AG08396 (cell line): ENCODE measurements at regions not wholly inside any gene's neighbourhood (a gene's known extent, or its start where the extent isn't known, plus 50 kb on each side); places are given as distances from the start of the nearest gene placed in this dataset.

Experiments
- DNase-seq: peaks from one replicate; pipeline ENCODE4 v3.0.0; 2012; ENCODE audit warnings: low spot score, mixed read lengths

- DNase-seq, result no peak
Observed at GRCh38 chr2:128980475-128980874, 661.8 kb upstream of the HS6ST1 start.

DNA sequence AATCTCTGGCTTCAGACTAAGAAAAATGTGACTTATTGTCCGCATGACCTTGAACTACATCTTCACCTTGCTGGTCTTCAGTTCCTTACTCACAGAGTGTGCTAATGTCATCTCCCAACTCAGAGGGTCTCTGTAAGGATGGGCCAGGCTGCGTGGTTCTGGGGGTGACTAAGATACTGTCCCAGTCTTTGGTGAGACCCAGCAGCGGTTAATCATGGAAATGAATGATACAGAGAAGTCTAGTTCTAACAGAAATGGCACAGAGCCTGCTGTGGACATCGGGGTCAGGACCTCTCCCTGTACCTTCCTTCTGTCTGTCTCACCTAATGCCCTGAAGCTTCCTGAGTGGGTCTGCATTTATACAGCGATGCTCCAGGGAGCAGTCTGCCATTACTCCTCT lies 662.7 kb upstream of the HS6ST1 start:
- no peak for DNase-seq

DNA sequence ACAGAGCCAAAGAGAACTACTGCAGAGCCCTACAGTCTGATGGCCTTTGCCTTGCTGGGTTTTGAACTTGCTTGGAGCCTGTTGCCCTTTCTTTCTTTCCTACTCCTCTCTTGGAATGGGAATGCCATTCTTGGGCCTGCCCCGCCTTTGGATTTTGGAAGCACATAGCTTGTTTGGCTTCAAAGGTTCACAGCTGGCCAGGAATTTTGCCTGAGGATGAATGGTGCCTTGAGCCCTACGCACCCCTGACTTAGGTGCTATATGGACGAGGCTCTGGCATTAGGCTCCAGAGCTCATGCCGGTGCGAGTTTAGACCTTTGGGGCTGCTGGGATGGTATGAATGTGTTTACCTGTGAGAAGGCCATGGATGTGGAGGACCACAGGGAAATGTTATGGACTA lies 663.3 kb upstream of the HS6ST1 start:
- no peak for DNase-seq

GRCh38 chr2:128982670-128983069 lies 664.0 kb upstream of the HS6ST1 start:
- DNase-seq, result no peak

GRCh38 chr2:128983094-128983493 lies 664.4 kb upstream of the HS6ST1 start:
- DNase-seq, result no peak

DNA sequence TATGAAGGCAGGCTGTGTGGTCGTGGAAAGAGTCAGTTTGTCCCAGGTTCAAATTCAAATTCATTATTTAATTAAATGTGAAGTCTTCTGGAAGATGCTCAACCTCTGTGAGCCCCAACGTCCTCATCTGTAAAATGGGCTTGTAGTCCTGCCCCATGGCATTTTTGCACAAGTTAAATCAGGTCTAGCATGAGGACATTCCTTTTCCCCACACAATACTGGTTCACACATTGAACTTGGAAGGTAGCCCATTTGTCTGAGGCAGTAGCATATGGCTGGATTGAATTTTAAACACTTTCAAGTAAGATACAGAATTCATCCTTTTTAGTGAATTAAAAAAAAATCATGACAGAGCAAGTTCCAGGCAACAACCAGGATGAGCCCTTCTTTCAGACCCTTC lies 665.4 kb upstream of the HS6ST1 start:
- DNase-seq, result no peak

GRCh38 chr2:128984855-128985254 lies 666.2 kb upstream of the HS6ST1 start:
- no peak for DNase-seq

- DNase-seq, result no peak
Observed at GRCh38 chr2:128986026-128986715, 667.5 kb upstream of the HS6ST1 start.

- DNase-seq, result no peak
Observed at GRCh38 chr2:128986867-128987268, 668.2 kb upstream of the HS6ST1 start.

- no peak for DNase-seq
Observed at GRCh38 chr2:128988326-128988725, 669.7 kb upstream of the HS6ST1 start.

DNA sequence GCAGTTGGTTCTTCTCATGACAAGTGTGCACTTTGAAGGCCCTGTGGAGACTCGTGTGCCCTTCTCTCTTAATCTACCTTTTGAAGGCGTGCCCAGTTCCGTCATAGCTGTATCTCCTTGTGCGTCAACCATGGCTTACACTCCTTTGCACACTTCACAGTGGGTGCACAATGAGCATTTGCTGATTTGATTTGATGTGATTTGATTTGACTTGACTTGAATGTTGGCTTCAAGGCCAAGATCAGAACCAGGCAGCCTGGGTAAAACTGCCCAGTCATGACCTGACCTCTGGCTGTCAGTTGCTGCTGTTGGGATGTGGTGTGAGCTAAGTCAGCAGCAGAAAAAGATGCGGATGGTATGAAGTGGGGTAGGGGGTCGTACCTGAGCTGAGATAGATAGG lies 670.3 kb upstream of the HS6ST1 start:
- DNase-seq, result no peak

GRCh38 chr2:128995086-128995485 lies 676.4 kb upstream of the HS6ST1 start:
- no peak for DNase-seq

- no peak for DNase-seq
Observed at GRCh38 chr2:128996078-128996477, 677.4 kb upstream of the HS6ST1 start.

DNA sequence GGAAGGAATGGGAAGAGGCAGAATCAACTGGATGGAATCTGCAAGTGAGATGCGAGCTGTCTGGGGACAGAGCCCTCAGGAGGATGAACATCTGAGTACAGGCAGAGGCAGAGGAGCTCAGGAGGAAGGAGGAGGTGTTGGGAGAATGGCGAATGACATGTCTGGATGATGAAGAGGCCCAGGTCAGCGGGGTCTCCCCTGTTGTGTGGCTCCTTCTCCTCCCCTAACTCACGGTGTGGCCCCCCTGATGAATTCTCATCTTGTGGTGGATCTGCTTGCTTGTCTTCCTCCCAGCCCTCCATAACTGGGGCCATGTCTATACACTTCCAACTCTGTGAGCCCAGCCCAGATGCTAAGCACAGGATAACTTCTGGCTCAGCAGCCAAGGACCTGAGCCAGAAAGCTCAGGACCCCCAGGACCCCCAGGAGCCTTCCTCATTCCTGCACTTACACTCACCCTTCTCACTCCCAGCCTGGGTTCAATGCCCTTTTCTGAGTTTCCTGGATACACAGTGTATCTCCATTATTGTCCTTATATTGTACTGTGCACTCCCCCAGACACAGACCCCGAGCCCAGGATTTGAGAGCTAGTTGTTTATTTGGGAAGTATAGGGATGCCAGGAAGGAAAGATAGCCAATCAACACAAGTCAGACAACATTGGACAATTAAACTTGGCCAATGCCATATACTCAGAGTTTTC lies 678.6 kb upstream of the HS6ST1 start:
- DNase-seq, result no peak

- DNase-seq, result no peak
Observed at GRCh38 chr2:129001926-129002325, 683.3 kb upstream of the HS6ST1 start.

DNA sequence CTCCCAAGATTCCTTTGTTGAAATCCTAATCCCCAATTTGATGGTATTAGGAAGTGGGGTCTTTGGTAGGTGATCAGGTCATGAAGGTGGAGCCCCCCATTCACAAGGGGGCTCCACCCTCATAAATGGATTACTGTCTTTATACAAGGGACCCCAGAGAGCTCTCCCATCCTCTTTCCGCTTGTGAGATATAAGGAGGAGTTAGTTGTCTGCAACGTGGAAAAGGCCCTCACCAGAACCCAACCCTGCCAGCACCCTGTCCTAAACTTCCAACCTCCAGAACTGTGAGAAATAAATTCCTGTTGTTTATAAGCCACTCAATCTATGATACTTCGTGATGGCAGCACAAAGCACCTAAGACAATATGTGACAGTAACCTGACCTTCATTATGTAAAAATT lies 684.1 kb upstream of the HS6ST1 start:
- no peak for DNase-seq

DNA sequence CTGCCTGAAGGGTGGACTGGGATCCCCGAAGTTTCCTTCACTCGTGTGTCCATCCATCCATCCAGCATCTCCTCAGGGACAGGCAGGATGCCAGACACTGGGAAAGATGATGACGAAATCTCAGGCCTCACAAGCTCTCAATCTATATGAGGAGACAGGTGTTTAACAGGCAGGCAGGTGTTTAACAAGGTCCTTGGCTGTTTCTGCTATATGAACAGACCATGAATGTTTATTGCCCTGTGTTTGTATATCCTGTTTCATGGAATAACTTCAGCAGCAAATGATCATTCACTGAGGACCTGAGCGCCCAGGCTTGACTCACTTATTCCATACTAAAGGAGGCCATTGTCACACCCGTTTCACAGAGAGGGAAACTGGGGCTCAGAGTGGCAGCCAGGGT lies 685.8 kb upstream of the HS6ST1 start:
- DNase-seq, result no peak

DNA sequence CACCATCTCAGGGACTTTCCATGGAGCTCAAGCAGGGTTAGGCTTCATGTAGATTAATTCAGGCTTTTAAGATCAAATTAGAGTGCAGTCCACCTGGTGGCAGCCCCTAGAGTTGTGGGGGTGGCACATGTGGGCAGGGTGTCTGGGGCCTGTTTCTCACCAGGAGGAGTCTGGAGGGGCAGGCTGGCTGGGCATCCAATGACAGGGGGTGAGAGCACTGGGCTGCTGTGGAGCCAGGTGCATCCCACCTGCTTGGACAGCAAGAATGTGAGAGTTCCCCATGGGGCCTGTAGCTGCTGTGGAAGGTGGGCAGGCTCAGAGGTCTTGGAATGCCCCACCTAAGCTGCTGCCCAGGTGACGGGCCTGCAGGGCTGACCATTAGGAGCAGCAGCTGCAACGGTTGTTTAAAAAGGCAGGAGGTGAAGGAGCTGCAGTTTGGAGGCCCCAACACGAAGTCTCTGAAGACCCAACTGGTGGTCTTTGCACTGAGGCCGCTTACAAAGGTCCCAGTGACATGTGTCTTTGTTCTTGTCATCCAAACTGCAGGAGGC lies 686.3 kb upstream of the HS6ST1 start:
- DNase-seq, result no peak

DNA sequence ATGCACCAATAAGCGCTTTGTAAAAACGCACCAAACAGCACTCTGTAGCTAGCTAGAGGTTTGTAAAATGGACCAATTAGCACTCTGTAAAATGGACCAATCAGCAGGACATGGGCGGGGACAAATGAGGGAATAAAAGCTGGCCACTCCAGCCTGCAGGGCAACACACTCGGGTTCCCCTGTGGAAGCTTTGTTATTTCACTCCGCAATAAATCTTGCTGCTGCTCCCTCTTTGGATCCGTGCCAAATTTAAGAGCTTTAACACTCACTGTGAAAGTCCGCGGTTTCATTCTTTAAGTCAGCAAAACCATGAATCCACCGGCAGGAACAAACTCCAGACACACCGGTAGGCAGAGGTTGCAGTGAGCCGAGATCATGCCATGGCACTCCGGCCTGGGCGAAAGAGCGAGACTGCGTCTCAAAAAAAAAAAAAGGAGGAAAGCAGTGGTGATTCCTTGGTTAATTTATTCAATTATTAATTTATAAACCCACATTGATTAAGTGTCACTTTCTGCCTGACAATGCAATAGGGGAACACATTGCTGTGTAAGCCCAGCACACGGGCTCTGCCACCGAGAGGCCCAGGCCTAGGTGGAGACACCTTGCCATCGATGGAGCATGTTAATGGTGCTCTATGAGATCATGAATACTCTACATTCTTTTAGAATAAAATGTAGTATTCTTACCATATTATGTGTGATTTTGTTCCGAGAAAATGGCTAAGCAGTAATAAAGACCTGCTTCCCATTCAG lies 687.6 kb upstream of the HS6ST1 start:
- DNase-seq, result no peak

DNA sequence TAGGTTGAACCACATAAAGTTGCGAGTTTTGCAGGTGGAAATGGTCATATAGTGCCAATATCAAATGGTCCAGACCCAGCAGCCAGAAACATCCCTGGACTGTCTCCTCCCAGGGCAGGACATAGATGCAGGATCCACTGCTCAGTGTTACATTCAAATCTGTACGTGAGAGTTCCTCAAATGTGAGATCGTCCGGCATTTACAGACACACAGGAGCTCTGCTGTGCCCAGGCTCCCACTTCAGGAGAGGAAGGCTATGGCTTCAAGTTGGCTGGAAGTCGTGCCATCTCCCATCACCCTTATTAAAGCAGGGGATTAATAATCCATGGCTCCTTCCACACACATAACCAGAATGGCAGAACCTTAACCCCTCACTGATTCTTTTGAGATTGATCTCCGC lies 688.2 kb upstream of the HS6ST1 start:
- DNase-seq, result no peak

- DNase-seq, result no peak
Observed at GRCh38 chr2:129008055-129008880, 689.6 kb upstream of the HS6ST1 start.
